Heart left ventricle (tissue), 13 donors: ENCODE measurements at regions not wholly inside any gene's neighbourhood (a gene's known extent, or its start where the extent isn't known, plus 50 kb on each side); places are given as distances from the start of the nearest gene placed in this dataset.

Source experiments
- POLR2A ChIP-seq, 2 donors: fragments of 450-650 bp; IDR thresholded peaks; one replicate each; pipeline ENCODE4 v1.6.1; 2017; ENCODE audit warnings: antibody characterized with exemption in 2 of 2, mild to moderate bottlenecking in 2 of 2, moderate library complexity in 2 of 2
- TF ChIP-seq, protein P1 (sequence below), 12 donors: fragments of 200-600 bp; sonication (generic) in 4 of 12; IDR thresholded peaks; one replicate each; pipeline versions ENCODE4 v1.5.0 to v1.8.0; 2018 to 2022; ENCODE audit warnings: antibody characterized with exemption in 12 of 12, mild to moderate bottlenecking in 5 of 12
- donor health status: ischemic (EF 13 %, LVEDD 7.1; RV severe dilation, severe dysfunction).
- donor health status: DM: no; HTN: yes; CAD: no.
- donor health status: DM: no; HTN: no; CAD: no.
- donor health status: ischemic (EF 25% LVEDD 6.9; RV normal size, moderate dysfunction).
- donor health status: ischemic (EF 25% LVEDD 5.7; RV mildly dilated, moderate dysfunction).
- donor health status: ischemic (EF 35%, LVEDD 5.7; RV mildly dilated, moderate dysfunction).
- donor health status: nonischemic (EF 11% LVEDD 7.7; RV severe dilation, severe dysfunction).
- donor health status: DM: yes; HTN: yes; CAD: no.
- donor health status: PGD.
- donor health status: ischemic (EF 29% LVEDD 5.4; RV normal size, mild dysfunction).
- donor health status: nonischemic (EF 23%, LVEDD 6.1; RV moderate dilation, normal function).

DNA sequence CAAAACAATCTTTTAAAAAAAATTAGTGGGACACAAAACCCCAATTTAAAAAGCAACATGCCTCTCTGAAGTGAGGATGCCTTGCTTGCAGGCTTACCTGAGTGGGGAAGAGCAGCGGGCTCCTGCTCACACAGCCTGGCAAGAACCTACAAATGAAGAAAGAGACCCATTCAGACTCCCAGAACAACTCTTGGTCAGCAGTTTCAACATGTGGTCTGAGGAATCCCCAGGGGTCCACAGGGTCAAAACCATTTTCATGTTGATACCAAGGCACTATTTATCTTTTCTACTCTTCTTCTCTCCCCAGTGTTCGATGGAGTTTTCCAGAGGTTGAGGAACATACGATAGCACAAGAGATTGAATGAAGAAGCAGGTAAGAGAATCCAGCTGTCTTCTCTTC, 55.9 kb downstream of the SIPA1L2 start:
- TF ChIP-seq, protein P1, sequence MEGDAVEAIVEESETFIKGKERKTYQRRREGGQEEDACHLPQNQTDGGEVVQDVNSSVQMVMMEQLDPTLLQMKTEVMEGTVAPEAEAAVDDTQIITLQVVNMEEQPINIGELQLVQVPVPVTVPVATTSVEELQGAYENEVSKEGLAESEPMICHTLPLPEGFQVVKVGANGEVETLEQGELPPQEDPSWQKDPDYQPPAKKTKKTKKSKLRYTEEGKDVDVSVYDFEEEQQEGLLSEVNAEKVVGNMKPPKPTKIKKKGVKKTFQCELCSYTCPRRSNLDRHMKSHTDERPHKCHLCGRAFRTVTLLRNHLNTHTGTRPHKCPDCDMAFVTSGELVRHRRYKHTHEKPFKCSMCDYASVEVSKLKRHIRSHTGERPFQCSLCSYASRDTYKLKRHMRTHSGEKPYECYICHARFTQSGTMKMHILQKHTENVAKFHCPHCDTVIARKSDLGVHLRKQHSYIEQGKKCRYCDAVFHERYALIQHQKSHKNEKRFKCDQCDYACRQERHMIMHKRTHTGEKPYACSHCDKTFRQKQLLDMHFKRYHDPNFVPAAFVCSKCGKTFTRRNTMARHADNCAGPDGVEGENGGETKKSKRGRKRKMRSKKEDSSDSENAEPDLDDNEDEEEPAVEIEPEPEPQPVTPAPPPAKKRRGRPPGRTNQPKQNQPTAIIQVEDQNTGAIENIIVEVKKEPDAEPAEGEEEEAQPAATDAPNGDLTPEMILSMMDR (IDR thresholded peaks at IDR 0.05): no peak
- TF ChIP-seq POLR2A (IDR thresholded peaks at IDR 0.05): no peak
